Panc1 (cell line): ENCODE measurements at regions not wholly inside any gene's neighbourhood (a gene's known extent, or its start where the extent isn't known, plus 50 kb on each side); places are given as distances from the start of the nearest gene placed in this dataset.
"Not testable (repeated sequence)": the region's sequence is repeated elsewhere in the genome, so short reads cannot be mapped to it uniquely, and the experiment has no call there.

Experiments used
- ATAC-seq: fragments of 200-7000 bp; cut with Tn5 transposase; 2 replicates; pipeline ENCODE4 v1.9.1; 2020; ENCODE audit warnings: mild to moderate bottlenecking, moderate library complexity
- BruUV-seq: library from RNA; stranded (reverse); fragments of 400-500 nt; replicated peaks from 2 replicates; lab custom pipeline; 2021; lab: Mats Ljungman, UMichigan
- CTCF ChIA-PET: fragments of 300-600 bp; sonication (Branson Sonifier 250); formaldehyde crosslinking; loops from one replicate; lab custom pipeline; 2022; ENCODE audit warnings: antibody characterized with exemption; lab: Charles Lee
- POLR2A ChIA-PET: fragments of 300-600 bp; sonication (Branson Sonifier 250); formaldehyde crosslinking; loops from one replicate; lab custom pipeline; 2022; ENCODE audit warnings: antibody characterized with exemption; lab: Charles Lee
- DNase-seq: peaks from one replicate; pipeline ENCODE4 v3.0.0-alpha.2; 2010; ENCODE audit warnings: low read depth, low spot score
- H3K27ac ChIP-seq: 2 replicates; pipeline ENCODE4 v1.5.1; 2011; ENCODE audit warnings: mild to moderate bottlenecking, low read length, inconsistent platforms
- H3K27me3 ChIP-seq: fragments of 200-500 bp; sonication (Bioruptor generic); 2 replicates; pipeline ENCODE4 v1.6.0; 2014; ENCODE audit warnings: low read length, inconsistent platforms; ENCODE audit not compliant: control insufficient read depth, insufficient read depth
- H3K36me3 ChIP-seq: fragments of 200-500 bp; sonication (Bioruptor generic); 2 replicates; pipeline ENCODE4 v1.5.1; 2014; ENCODE audit warnings: inconsistent platforms, mild to moderate bottlenecking, low read length, moderate library complexity; ENCODE audit not compliant: control insufficient read depth, insufficient read depth
- H3K4me1 ChIP-seq: 2 replicates; pipeline ENCODE4 v1.5.1; 2011; ENCODE audit warnings: inconsistent platforms, mild to moderate bottlenecking, low read length, moderate library complexity; ENCODE audit not compliant: control insufficient read depth, insufficient read depth
- H3K4me3 ChIP-seq, 2 experiments: 2 replicates each; pipeline ENCODE4 v1.5.1; 2011 to 2012; ENCODE audit warnings: low read depth in 2 of 2, low read length in 2 of 2, mild to moderate bottlenecking in 2 of 2, inconsistent platforms in 1 of 2, moderate library complexity in 1 of 2
- H3K9me3 ChIP-seq: fragments of 200-500 bp; sonication (Bioruptor generic); 2 replicates; pipeline ENCODE4 v1.5.1; 2014; ENCODE audit warnings: low read depth, mild to moderate bottlenecking, inconsistent platforms, low read length, moderate library complexity; ENCODE audit not compliant: control insufficient read depth, insufficient read depth
- CTCF ChIP-seq: fragments of 450-650 bp; IDR thresholded peaks from 2 replicates; pipeline ENCODE4 v1.5.1; 2017; ENCODE audit warnings: mild to moderate bottlenecking
- POLR2AphosphoS5 ChIP-seq: IDR thresholded peaks from 2 replicates; pipeline ENCODE4 v1.6.1; 2012; ENCODE audit warnings: mild to moderate bottlenecking, low read depth, low read length, moderate library complexity
- REST ChIP-seq, 2 experiments: IDR thresholded peaks; 2 replicates each; pipeline ENCODE4 v1.6.1; 2011 to 2012; ENCODE audit warnings: low read depth in 2 of 2, control low read depth in 1 of 2, low read length in 1 of 2, mild to moderate bottlenecking in 1 of 2, moderate library complexity in 1 of 2; ENCODE audit not compliant: insufficient read depth in 1 of 2
- SIN3A ChIP-seq: IDR thresholded peaks from 2 replicates; pipeline ENCODE4 v1.6.1; 2012; ENCODE audit warnings: low read depth, mild to moderate bottlenecking, low read length, moderate library complexity, borderline replicate concordance; ENCODE audit not compliant: insufficient read depth
- TCF7L2 ChIP-seq: IDR thresholded peaks from 2 replicates; pipeline ENCODE4 v1.6.1; 2011; ENCODE audit warnings: mild to moderate bottlenecking, low read depth, low read length, inconsistent platforms
- in situ Hi-C: cut with HindIII; loops from 2 replicates; pipeline ENCODE4 v1.10.0; 2016; ENCODE audit warnings: low sequenced_read_pairs, low pct_unique_long_range_greater_than_20kb
- intact Hi-C: fragments of 100-400 bp; cut with micrococcal nuclease; formaldehyde crosslinking; loops from one replicate; pipeline ENCODE4 v1.10.0; 2022; ENCODE audit not compliant: unreplicated experiment

- POLR2A ChIA-PET: no interaction called here
- no peak for ATAC-seq
- intact Hi-C loops: no loop called here
- Histone ChIP-seq H3K36me3 (no peaks in the 10 kb centered on the region), H3K27me3 (no peaks in the 10 kb centered on the region), H3K4me3 (no peak overlapping the region), H3K9me3 (no peaks in the 10 kb centered on the region), H3K4me1 (no peaks in the 10 kb centered on the region), H3K27ac (no peak overlapping the region)
- in situ Hi-C loops: no loop called here
- no peak for TF ChIP-seq TCF7L2
- no peak for TF ChIP-seq REST (IDR thresholded peaks at IDR 0.05; ENCODE audit: insufficient read depth in 1 of 2, low read depth in 2 of 2, low read length in 1 of 2)
- TF ChIP-seq SIN3A: no peak
- TF ChIP-seq POLR2AphosphoS5: no peak
- TF ChIP-seq CTCF: no peak
- CTCF ChIA-PET: no interaction called here
- no TSS peak for BruUV-seq
- DNase-seq: no peak
Observed at GRCh38 chr12:33771889-33772288, 250.4 kb upstream of the ALG10 start.

- in situ Hi-C loops, H3K4me1 ChIP-seq, BruUV-seq, CTCF ChIA-PET, ATAC-seq, H3K36me3 ChIP-seq, H3K27ac ChIP-seq, H3K27me3 ChIP-seq, DNase-seq, POLR2A ChIA-PET, H3K9me3 ChIP-seq, intact Hi-C loops, H3K4me3 ChIP-seq: not testable (repeated sequence)
Observed at GRCh38 chr12:33773091-33773490, 249.2 kb upstream of the ALG10 start.

- intact Hi-C loops (no loop called here), in situ Hi-C loops (no loop called here)
- Histone ChIP-seq H3K9me3 (peaks cover 2% of the 10 kb centered on the region; the same call in 1 of the 2 replicates), H3K4me1 (no peaks in the 10 kb centered on the region), H3K36me3 (no peaks in the 10 kb centered on the region), H3K27ac (no peak overlapping the region), H3K27me3 (no peaks in the 10 kb centered on the region), H3K4me3 (no peak overlapping the region)
- ChIA-PET POLR2A (no interaction called here), CTCF (no interaction called here)
- no peak for DNase-seq
- BruUV-seq: no TSS peak
- ATAC-seq: no peak
- TF ChIP-seq POLR2AphosphoS5: no peak
- no peak for TF ChIP-seq SIN3A
- no peak for TF ChIP-seq CTCF
- no peak for TF ChIP-seq REST (IDR thresholded peaks at IDR 0.05; ENCODE audit: insufficient read depth in 1 of 2, low read depth in 2 of 2, low read length in 1 of 2)
- TF ChIP-seq TCF7L2: no peak
Observed at GRCh38 chr12:33786532-33786931, 235.8 kb upstream of the ALG10 start.
